Esophagus (tissue), 2 donors: ENCODE measurements at regions not wholly inside any gene's neighbourhood (a gene's known extent, or its start where the extent isn't known, plus 50 kb on each side); places are given as distances from the start of the nearest gene placed in this dataset.

Experiments used
- H3K27ac ChIP-seq, 2 donors: one replicate each; pipeline ENCODE4 v1.5.1; 2013; ENCODE audit warnings: low read depth in 2 of 2, mild to moderate bottlenecking in 2 of 2, inconsistent platforms in 1 of 2, low read length in 1 of 2, moderate library complexity in 1 of 2
- H3K27me3 ChIP-seq, 2 donors: one replicate each; pipeline ENCODE4 v1.6.1; 2013; ENCODE audit warnings: low read length in 2 of 2, control low read depth in 1 of 2, mild to moderate bottlenecking in 1 of 2; ENCODE audit not compliant: insufficient read depth in 2 of 2, control insufficient read depth in 1 of 2
- H3K36me3 ChIP-seq, 2 donors: one replicate each; pipeline ENCODE4 v1.6.1; 2013; ENCODE audit warnings: low read length in 1 of 2; ENCODE audit not compliant: control insufficient read depth in 2 of 2, insufficient read depth in 2 of 2
- H3K4me1 ChIP-seq, 2 donors: one replicate each; pipeline ENCODE4 v1.6.1; 2013; ENCODE audit warnings: low read length in 1 of 2; ENCODE audit not compliant: control insufficient read depth in 2 of 2, insufficient read depth in 2 of 2
- H3K4me3 ChIP-seq, 2 donors: one replicate each; pipeline ENCODE4 v1.5.1; 2013; ENCODE audit warnings: low read length in 2 of 2, mild to moderate bottlenecking in 2 of 2, low read depth in 1 of 2, moderate library complexity in 1 of 2
- H3K9me3 ChIP-seq, 2 donors: one replicate each; pipeline ENCODE4 v1.6.1; 2013; ENCODE audit warnings: mild to moderate bottlenecking in 2 of 2, low read depth in 1 of 2, low read length in 1 of 2, moderate library complexity in 1 of 2; ENCODE audit not compliant: control insufficient read depth in 2 of 2, insufficient read depth in 1 of 2
- WGBS, 2 donors: extraction: QIAGEN DNeasy Blood & Tissue Kit; methylation state at CpG; one replicate each; pipeline ENCODE4 v1.1.7; 2013; 5-methylcytosine and 5-hydroxymethylcytosine counted together
- donor health status: healthy with polysubstance abuse.
- donor health status: Bipolar disorder and iron deficiency.

DNA sequence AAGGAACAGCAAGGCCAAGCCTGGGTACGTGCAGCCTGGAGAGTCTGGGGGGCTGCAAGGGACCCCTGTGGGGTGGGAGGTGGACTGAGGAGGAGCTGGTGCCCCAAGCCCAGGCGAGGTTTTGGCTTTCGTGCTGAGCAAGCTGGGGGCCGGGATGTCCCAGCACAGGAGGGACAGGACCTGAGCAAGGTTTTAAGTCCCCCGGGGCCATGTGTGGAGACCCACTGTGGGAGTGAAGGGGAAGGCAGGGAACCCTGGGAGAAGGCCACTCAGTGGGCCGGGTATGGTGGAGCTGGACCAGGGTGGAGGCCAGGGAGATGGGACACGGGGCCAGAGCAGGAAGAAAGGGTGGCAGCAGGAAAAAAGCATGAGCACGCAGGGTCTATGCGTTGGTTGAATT lies 419.2 kb upstream of the SULF2 start:
- no peaks in the 10 kb centered on the region for H3K9me3 ChIP-seq
- H3K27me3 ChIP-seq, result no peaks in the 10 kb centered on the region
- 91 to 93% methylated on average over 9 of the region's 9 CpGs for WGBS, 2 donors
- no peaks in the 10 kb centered on the region for H3K4me1 ChIP-seq
- H3K27ac ChIP-seq, result no peak overlapping the region
- H3K4me3 ChIP-seq, result no peak overlapping the region
- H3K36me3 ChIP-seq, result no peaks in the 10 kb centered on the region

DNA sequence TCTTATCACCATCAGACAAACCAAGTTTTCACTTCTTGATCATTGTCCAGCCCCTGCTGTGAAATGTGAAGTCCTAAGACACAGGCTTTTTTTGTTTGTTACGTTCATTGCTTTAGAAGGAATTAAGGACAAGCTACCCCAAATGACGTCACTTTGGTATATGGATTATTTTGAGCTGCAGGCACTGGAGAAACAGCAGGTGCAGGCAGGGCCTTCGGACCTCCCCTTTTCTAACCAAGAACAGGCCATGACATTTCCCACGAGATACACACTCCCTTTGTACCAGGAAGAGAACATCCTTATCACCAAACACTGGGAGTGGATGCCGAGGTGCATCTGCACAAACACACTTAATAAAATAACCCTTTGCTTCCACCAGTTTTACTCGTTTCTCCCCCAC lies 418.0 kb upstream of the SULF2 start:
- Histone ChIP-seq H3K27me3 (no peaks in the 10 kb centered on the region), H3K4me1 (no peaks in the 10 kb centered on the region)
- WGBS, 2 donors, result 62 to 67% methylated on average over 6 of the region's 6 CpGs

DNA sequence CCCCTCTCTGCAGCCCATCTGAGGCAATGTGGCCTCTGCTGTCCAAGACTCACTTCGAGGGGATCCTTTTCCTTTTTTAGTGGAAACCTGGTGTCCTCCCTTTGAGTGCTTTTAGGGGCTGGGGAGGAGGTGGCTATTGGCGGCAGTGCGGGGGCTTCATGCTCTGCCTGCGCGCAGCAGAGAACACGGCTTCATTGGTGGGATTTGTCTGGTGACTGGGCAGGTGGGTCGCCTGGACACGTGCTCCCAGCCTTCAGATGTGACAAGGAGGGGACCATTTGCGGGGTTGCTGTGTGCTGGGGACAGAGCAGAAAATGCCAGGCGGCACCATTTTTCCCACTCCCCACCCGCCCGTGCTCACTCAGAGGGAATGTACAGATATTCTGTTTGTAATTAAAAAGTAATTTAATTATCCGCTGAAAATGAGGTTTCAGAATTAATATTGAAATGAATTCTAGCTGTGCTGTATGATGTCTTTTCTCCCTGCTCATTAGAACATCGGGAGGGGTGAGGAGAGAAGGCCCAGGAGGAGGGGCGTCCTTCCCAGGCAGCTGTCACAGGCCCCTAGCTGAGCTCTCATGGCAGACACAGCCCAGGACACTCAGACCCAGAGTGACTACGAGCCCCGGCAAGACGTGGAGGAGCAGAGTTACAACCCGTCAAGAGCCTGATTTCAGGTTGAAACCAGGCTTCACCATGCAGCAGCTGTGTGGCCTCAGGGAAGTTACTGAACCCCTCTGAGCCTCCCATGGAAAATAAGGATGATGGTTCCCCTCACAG lies 417.2 kb upstream of the SULF2 start:
- H3K4me3 ChIP-seq, result no peak overlapping the region
- no peaks in the 10 kb centered on the region for H3K36me3 ChIP-seq
- H3K27me3 ChIP-seq, result no peaks in the 10 kb centered on the region
- WGBS, 2 donors, result 85 to 88% methylated on average over 19 of the region's 19 CpGs
- no peaks in the 10 kb centered on the region for H3K4me1 ChIP-seq
- H3K9me3 ChIP-seq, result no peaks in the 10 kb centered on the region
- H3K27ac ChIP-seq, result no peak overlapping the region

More for the DNA sequence above, 418.0 kb upstream of the SULF2 start:
- H3K9me3 ChIP-seq, result no peaks in the 10 kb centered on the region
- H3K4me3 ChIP-seq, result no peak overlapping the region
- no peak overlapping the region for H3K27ac ChIP-seq
- H3K36me3 ChIP-seq, result no peaks in the 10 kb centered on the region

DNA sequence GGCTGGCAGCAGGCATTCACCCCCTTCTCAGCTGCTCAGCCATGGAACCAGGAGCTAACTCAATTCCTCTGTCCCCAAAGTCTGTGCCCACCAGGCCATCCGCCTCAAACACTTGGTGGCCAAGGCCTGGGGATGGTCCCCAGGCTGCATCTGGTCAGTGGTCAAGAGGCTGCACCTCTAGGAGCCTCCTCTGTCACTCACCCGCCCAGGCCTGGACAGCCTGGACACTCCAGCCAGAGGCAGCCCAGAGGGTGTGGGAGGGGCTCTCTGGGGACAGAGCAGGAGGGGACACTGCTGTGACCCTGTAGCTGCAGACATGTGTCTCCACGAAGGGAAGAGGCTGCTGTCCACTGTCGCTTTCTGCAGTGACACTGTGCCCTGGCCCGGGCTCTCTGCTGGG lies 416.6 kb upstream of the SULF2 start:
- Histone ChIP-seq H3K27me3 (no peaks in the 10 kb centered on the region), H3K27ac (no peak overlapping the region), H3K4me1 (no peaks in the 10 kb centered on the region), H3K9me3 (no peaks in the 10 kb centered on the region), H3K4me3 (no peak overlapping the region), H3K36me3 (no peaks in the 10 kb centered on the region)
- 82 to 84% methylated on average over 4 to 5 of the region's 5 CpGs for WGBS, 2 donors

DNA sequence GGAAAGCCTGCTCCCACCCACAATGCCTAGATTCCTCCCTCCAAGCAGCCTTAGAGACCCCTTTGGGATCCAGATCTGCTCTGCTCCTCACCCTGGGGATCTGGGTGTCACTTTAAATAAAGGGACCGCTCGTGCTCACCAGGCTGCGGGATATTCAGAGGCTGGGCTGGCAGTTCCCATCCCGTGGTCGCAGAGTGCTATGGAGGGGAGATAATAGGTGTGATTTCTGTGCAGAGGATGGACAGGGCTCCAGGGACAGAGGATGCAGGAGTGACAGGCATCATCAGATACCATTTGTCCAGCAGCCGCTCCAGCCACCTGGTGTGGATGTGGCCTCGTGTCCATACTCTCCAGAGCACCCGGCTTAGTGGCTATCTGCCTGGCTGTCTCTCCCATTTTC lies 415.9 kb upstream of the SULF2 start:
- H3K27me3 ChIP-seq, result no peaks in the 10 kb centered on the region
- no peaks in the 10 kb centered on the region for H3K9me3 ChIP-seq
- no peak overlapping the region for H3K4me3 ChIP-seq
- 76 to 83% methylated on average over 8 of the region's 8 CpGs for WGBS, 2 donors
- no peak overlapping the region for H3K27ac ChIP-seq
- no peaks in the 10 kb centered on the region for H3K36me3 ChIP-seq
- no peaks in the 10 kb centered on the region for H3K4me1 ChIP-seq

DNA sequence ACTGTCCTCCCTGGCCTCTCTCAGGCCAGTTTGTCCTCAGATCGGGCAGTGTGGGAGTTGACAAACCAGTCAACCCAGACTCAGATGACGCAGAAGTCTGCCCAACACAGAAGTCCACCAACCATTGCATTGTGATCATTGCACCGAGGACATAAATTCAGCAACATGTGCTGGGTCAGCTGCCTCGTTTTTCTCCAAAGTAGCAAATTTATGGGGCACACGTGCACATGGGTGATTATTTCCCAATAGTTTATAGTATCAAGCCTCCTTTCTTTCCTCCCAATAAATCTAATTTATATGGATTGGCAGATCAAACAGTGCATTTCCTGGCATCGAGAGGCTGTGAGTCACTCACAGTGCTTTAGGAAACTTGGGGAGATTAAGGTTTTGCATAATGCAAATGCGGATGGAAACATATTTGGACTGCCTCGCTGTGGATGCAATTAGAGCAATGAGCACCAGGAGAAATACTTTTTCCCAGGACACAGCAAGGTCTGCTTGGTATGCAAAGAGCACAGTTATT lies 413.7 kb upstream of the SULF2 start:
- 43 to 59% methylated on average over 8 of the region's 8 CpGs for WGBS, 2 donors
- Histone ChIP-seq H3K4me1 (peaks cover 8 to 10% of the 10 kb centered on the region in 2 donors), H3K27ac (peak overlapping the region in 1 of 2 donors; percentile 47)

DNA sequence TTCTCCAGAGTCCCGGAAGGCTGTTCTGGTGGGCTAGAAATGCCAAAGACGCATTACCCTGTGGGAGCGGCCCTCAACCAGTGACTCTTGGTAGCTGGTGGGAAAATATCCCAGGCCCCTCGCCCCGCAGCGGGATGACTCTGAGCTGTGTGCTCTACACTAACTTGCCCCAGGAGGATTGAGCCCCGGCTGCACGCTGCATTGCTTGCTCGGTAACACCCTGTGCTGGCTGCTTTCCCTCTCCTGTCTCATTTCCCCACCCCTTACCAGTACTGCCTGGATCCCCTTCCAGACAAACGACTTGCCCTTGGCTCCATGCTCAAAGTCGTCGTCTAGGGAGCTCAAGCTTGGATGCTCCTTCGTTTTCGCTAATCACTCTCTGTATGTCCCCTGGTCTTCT lies 411.8 kb upstream of the SULF2 start:
- H3K27me3 ChIP-seq, result no peaks in the 10 kb centered on the region
- WGBS, 2 donors, result 48 to 71% methylated on average over 14 of the region's 14 CpGs
- no peaks in the 10 kb centered on the region for H3K9me3 ChIP-seq
- no peak overlapping the region for H3K27ac ChIP-seq
- H3K4me1 ChIP-seq, result peaks cover 10 to 12% of the 10 kb centered on the region in 2 donors
- H3K4me3 ChIP-seq, result no peak overlapping the region
- no peaks in the 10 kb centered on the region for H3K36me3 ChIP-seq

More for the DNA sequence above, 413.7 kb upstream of the SULF2 start:
- Histone ChIP-seq H3K27me3 (no peaks in the 10 kb centered on the region), H3K9me3 (no peaks in the 10 kb centered on the region), H3K36me3 (no peaks in the 10 kb centered on the region), H3K4me3 (no peak overlapping the region)

DNA sequence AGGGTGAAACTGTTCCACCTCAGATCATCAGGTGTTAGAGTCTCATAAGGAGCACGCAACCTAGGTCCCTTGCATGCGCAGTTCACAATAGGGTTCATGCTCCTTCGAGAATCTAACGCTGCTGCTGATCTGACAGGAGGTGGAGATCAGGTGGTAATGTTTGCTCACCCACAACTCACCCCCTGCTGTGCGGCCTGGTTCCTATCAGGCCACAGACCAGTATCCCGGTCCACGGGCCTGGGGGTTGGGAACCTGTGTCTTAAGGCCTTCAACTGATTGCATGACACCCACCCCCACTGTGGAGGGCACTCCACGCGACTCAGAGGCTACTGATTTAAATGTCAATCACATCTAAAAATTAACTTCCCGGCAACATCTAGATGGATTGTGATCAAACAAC lies 411.2 kb upstream of the SULF2 start:
- WGBS, 2 donors, result 70 to 88% methylated on average over 10 of the region's 10 CpGs

DNA sequence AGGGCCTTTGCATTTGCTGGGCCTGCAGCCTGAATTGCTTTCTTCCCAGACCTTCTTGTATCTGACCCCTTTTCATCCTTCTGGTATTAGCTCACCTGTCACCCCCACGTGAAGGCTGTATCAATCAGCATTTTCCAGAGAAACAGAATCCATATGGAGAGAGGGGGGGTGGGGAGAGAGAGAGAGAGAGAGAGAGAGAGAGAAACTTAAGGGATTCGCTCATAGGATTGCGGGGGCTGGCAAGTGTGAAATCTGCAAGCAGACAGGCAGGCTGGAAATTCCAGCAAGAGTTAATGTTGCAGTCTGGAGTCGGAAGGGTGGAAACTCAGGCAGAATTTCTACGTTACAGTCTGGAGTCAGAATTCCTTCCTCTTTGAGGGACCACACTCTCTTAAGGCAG lies 410.7 kb upstream of the SULF2 start:
- Histone ChIP-seq H3K4me3 (no peak overlapping the region), H3K27me3 (no peaks in the 10 kb centered on the region), H3K27ac (no peak overlapping the region), H3K9me3 (no peaks in the 10 kb centered on the region), H3K4me1 (peaks cover 12% of the 10 kb centered on the region in 2 donors), H3K36me3 (no peaks in the 10 kb centered on the region)
- 73 to 76% methylated on average over 5 of the region's 5 CpGs for WGBS, 2 donors

More for the DNA sequence above, 411.2 kb upstream of the SULF2 start:
- Histone ChIP-seq H3K4me1 (peaks cover 10 to 12% of the 10 kb centered on the region in 2 donors), H3K27me3 (no peaks in the 10 kb centered on the region), H3K27ac (no peak overlapping the region), H3K4me3 (no peak overlapping the region), H3K9me3 (no peaks in the 10 kb centered on the region), H3K36me3 (no peaks in the 10 kb centered on the region)
